Pulmonary artery endothelial cell (primary cell): ENCODE measurements at regions not wholly inside any gene's neighbourhood (a gene's known extent, or its start where the extent isn't known, plus 50 kb on each side); places are given as distances from the start of the nearest gene placed in this dataset.
"Not testable (repeated sequence)": the region's sequence is repeated elsewhere in the genome, so short reads cannot be mapped to it uniquely, and the experiment has no call there.

Experiments
- DNase-seq: peaks from one replicate; pipeline ENCODE4 v3.0.0-alpha.2; 2011; ENCODE audit warnings: low read depth, low spot score

- not testable (repeated sequence) for DNase-seq
Measured at GRCh38 chr12:9543341-9543740, 64.4 kb downstream of the KLRB1 start.

DNA sequence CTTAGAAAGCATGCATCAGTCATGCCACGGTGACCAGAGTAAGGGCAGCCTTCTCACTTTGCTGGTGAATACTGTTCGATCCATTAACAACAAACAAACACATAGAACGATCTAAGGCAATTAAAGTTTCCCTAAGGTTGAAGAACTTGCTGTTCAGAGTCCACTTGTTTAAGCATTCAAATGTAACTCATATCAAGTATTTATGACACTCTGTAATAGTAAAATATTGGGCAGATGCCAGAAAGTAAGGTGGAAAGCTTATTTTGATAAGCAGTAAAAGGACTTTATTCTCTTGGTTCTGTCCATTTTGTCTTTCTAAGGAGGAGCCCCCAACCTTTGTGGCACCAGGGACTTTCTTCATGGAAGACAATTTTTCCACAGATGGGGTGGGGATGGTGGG is 64.9 kb downstream of the KLRB1 start:
- DNase-seq, result not testable (repeated sequence)

DNA sequence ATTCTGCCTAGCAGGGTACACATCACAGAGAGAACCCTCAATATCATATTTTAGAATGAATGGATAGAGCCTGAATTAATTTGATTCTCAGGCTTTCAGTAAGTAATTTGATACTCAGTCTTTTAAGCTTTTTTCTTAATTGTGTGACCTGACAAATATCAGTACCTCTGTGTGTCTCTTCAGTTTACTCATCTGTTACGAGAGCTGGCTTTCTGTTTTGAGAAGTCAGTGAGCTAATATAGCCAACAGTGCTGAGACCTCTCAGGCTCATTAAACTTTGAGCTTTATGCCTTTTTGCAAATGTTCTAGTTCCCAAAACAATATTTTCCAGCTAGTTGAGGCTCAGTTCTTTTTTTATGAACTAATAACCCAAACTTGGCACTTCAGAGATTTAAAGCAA is 91.8 kb downstream of the KLRB1 start:
- not testable (repeated sequence) for DNase-seq

DNA sequence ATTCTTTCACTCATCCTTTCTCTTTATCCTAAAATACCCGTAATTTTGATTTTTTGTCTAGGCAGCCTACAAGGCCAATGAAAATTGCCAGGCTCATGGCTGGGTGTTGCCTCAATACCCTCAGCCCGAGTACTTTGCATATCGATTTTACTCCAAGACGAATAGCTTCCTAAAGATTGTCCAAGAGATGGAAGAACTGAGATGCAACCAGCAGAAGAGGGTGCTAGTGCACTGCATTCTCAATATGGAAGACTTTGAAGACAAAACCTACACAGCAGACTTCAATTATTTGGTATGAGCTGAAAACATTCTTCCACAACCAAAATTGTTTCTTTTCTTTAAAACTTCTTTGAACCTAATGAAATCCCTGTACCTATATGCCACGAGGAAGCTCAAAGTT is 95.0 kb downstream of the KLRB1 start:
- not testable (repeated sequence) for DNase-seq

DNA sequence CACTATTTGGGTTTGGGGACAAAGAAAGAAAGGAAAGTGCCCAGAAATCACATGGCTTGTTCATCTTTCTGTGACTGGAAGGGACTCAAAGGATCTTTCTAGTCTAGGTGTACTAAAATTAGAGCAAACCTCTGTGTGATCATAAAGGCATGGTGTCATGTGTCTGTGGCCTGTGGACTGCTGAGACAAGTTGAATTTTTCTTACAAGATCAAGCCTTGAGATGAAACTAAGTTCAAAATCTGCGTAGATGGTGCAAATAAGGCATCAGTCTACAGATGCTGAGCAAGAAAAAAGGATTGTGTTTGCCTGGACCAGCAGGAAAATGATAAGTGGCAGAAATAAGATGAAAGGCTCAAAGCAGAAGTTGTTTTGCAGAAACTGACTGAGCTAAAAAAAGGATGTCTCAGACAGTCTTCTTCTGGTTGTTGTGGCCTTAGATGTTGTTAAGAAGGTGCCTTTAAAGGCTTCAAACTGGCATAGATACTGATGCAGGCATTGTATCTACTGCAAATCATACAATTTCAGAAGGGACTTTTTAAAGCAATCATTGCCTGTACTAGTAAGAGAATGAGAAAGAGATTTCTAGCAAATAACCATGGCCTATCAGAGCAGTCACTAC is 97.2 kb downstream of the KLRB1 start:
- not testable (repeated sequence) for DNase-seq

DNA sequence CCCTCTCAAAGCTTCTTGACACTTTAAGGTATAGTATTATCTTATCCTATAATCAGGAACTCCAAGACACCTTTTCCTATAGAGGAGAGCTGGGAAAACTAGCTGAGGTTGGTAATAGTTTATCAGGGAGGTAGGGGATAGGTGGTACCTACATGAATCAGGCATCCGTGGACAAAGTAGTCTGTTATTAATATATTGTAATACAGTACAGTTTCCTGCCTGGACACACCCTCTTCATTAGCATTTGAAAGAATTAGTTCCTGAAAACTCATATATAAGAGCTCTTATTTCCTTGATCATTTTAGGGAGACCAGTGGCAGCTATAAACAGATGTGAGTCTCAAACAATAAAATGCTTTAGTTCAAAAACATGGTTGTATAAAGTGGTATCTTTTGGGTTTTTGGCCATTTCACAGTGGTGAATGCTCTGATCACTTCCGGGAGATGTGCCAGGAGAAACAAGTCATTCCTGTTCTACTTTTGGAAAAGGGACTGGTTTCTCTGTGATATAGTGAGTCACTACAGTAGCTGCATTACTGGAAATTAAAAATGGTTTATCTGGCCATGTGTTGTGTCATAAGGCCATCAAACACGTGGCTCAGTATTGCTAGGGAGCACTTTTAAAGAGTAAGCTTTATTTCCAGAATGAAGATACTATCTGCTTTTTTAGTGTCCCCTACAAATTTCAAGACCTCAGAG is 98.1 kb downstream of the KLRB1 start:
- no peak for DNase-seq

- no peak for DNase-seq
Measured at GRCh38 chr12:9506746-9507145, 101.0 kb downstream of the KLRB1 start.

- DNase-seq, result not testable (repeated sequence)
Measured at GRCh38 chr12:9503384-9503783, 104.3 kb downstream of the KLRB1 start.

- not testable (repeated sequence) for DNase-seq
Measured at GRCh38 chr12:9502845-9503244, 104.9 kb downstream of the KLRB1 start.

- DNase-seq, result not testable (repeated sequence)
Measured at GRCh38 chr12:9493325-9493724, 114.4 kb downstream of the KLRB1 start.

- not testable (repeated sequence) for DNase-seq
Measured at GRCh38 chr12:9481289-9481688, 126.4 kb downstream of the KLRB1 start.

DNA sequence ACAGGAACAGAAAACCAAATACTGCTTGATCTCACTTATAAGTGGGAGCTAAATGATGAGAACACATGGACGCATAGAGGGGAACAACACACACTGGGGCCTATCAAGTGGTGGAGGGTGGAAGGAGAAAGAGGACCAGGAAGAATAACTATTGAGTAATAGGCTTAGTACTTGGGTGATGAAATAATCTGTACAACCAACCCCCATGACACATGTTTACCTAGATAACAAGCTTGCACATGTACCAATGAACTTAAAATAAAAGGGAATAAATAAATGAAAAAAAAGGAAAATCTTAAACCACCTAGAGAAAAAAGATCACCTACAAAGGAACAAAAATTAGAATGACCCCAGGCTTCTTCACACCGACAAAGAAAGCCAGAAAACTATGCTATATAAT is 133.5 kb downstream of the KLRB1 start:
- DNase-seq, result not testable (repeated sequence)

- DNase-seq, result not testable (repeated sequence)
Measured at GRCh38 chr12:9473638-9474037, 134.1 kb downstream of the KLRB1 start.

DNA sequence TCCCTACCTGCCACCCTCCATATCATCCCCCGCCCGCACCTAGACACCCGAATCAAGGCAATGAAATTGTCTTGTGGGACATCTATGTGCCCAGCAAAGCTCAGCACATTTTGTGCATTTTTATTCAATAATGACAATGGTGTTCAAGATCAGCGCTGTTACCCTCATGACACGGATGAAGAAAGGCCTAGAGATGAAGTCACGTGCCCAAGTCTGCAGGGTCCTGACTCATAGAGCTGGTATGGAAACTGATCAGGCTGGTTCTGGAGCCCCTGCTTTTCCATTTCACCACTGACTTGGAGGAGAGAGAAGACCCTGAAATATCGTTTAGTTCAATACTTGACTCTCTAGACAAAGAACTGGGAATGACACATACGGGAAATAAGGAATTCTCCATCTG is 136.2 kb downstream of the KLRB1 start:
- DNase-seq, result not testable (repeated sequence)

DNA sequence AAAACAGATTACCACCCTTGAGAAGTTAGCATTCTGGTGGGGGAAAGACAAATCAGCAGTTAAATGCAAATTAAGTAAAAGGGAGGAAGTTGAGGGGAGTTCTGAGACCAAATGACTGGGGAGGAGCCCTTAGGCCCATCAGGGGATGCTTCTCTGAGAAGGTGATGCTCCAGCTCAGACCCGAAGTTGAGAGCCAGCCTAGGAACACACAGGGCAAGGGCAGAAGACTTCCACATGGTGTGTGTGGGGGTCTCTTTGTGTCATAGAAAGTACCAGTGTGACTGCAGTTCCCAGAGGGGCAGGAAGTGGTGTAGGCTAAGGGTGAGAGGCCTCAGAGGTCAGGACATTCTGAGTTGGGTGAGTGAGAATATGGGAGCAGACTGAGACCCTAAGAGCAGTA is 137.3 kb downstream of the KLRB1 start:
- DNase-seq, result not testable (repeated sequence)

GRCh38 chr12:9469956-9470355 is 137.8 kb downstream of the KLRB1 start:
- not testable (repeated sequence) for DNase-seq

DNA sequence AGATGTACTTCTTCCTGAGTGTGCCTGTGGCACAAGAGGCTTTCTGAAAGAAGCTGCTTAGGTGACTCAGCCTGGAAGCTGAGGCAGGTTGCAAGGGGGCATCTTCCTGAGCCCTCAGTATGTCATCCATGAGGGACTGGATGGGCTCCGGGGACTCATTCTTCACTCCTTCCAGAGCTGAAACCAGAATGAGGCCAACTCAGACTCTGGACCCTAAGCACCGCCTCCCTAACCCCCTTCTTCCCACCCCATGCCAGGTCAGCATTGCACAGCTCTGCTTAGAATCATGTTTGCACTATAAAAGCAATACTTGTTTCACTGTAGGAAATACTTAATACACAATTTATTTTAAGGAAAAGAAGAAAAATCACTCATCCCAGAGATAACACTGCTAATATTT is 138.3 kb downstream of the KLRB1 start:
- DNase-seq, result not testable (repeated sequence)

DNA sequence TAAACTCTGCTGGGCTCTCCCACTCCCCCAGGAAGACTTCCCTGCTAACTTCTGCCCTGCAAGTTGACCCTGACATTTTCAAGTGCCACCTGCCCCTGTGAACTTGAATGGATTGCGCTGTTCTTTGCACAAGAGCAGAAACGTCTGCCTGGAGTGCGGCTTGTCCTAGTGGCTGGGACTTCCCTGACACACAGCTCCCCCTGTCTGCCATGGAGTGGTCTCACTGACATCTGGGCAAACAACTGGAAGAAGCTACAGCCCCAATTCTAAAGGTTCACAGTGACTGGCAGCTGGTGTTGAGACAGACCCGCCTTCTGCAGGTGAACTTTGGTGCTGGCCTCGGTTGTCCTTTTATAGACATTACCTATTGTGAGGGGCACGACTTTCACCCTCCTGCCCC is 138.7 kb downstream of the KLRB1 start:
- peak; percentile 19 for DNase-seq

- DNase-seq, result not testable (repeated sequence)
Measured at GRCh38 chr12:9468144-9468543, 139.6 kb downstream of the KLRB1 start.

DNA sequence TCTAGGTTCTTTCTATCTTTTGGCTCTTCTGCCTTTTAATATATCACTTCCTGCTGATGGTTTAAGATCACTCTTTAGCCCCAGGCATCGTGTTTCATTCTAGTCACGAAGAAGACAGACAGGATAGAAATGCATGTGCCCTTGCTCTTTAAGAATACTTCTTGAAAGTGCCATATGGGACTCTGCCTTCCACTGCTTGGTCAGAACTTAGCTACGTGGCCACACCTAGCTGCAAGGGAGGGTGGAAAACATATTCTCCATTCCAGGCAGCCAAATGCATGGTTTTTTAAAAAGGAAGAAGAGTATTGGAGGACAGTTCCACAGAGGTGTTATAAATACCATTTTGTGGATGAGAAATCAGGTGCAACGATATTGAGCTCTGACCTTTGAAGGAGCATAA is 143.3 kb downstream of the KLRB1 start:
- DNase-seq, result no peak

GRCh38 chr12:9455516-9455915 is 152.2 kb downstream of the KLRB1 start:
- peak; percentile 85 for DNase-seq

DNA sequence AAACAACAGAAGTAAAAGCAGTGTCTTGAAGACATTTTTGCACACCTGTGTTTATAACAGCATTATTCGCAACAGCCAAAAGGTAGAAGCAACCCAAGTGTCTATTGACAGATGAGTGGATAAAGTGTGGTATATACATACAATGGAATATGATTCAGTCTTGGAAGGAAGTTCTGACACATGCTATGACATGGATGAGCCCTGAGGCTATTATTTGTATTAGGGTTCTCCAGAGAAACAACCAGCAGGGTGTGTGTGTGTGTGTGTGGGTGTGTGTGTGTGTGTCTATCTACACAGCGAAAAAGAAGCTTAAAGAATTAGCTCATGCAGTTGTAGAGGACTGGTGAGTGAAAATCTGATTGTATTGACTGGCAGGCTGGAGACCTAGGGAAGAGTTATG is 153.7 kb downstream of the KLRB1 start:
- DNase-seq, result not testable (repeated sequence)

GRCh38 chr12:9450127-9450567 is 157.6 kb downstream of the KLRB1 start:
- DNase-seq, result not testable (repeated sequence)
